Testis (tissue), 2 donors: ENCODE measurements at regions not wholly inside any gene's neighbourhood (a gene's known extent, or its start where the extent isn't known, plus 50 kb on each side); places are given as distances from the start of the nearest gene placed in this dataset.

ENCODE experiments used
- CTCF ChIP-seq, 3 experiments: fragments of 450-650 bp in 2 of 3; fragments of 200-600 bp in 1 of 3; sonication (generic) in 1 of 3; IDR thresholded peaks; one replicate each; pipeline ENCODE4 v1.5.1; 2016 to 2019; ENCODE audit warnings: antibody characterized with exemption in 3 of 3, mild to moderate bottlenecking in 2 of 3, moderate library complexity in 1 of 3
- POLR2A ChIP-seq: fragments of 450-650 bp; IDR thresholded peaks from one replicate; pipeline ENCODE4 v1.6.1; 2017; ENCODE audit warnings: antibody characterized with exemption, mild to moderate bottlenecking, moderate library complexity

- TF ChIP-seq POLR2A (no peak), CTCF (IDR thresholded peaks at IDR 0.05) (no peak)
Measured at GRCh38 chr13:73372666-73373627, 314.1 kb downstream of the KLF5 start.
